ENCODE measurements at regions not wholly inside any gene's neighbourhood (a gene's known extent, or its start where the extent isn't known, plus 50 kb on each side); places are given as distances from the start of the nearest gene placed in this dataset.

DNA sequence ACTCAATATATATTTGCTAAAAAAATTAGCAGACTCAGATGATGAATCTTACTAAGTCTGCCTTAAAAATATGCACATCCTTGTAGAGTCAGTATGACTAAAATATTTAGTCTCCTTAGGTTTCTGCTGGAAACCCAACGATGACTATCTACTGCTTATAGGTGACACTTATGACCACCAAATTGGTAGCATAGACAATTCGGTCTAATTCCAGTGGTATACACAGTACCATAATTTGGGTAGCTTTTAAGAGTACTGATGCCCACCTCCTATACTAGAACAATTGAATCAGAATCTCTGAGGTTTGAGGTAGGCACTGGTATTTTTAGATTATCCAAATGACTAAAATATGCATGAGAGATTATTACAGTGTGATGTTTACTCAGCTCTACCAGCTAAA lies 740.8 kb upstream of the ZEB2 start:
- H3K9me3 Mint-ChIP-seq (ENCODE audit: unreplicated experiment): peaks cover 9% of the 10 kb centered on the region
- H3K4me1 Mint-ChIP-seq (ENCODE audit: unreplicated experiment): peaks cover 1% of the 10 kb centered on the region
- TF ChIP-seq, protein P1, sequence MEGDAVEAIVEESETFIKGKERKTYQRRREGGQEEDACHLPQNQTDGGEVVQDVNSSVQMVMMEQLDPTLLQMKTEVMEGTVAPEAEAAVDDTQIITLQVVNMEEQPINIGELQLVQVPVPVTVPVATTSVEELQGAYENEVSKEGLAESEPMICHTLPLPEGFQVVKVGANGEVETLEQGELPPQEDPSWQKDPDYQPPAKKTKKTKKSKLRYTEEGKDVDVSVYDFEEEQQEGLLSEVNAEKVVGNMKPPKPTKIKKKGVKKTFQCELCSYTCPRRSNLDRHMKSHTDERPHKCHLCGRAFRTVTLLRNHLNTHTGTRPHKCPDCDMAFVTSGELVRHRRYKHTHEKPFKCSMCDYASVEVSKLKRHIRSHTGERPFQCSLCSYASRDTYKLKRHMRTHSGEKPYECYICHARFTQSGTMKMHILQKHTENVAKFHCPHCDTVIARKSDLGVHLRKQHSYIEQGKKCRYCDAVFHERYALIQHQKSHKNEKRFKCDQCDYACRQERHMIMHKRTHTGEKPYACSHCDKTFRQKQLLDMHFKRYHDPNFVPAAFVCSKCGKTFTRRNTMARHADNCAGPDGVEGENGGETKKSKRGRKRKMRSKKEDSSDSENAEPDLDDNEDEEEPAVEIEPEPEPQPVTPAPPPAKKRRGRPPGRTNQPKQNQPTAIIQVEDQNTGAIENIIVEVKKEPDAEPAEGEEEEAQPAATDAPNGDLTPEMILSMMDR (IDR thresholded peaks at IDR 0.05): no peak
- peaks cover 5% of the 10 kb centered on the region for H3K36me3 Mint-ChIP-seq (ENCODE audit: unreplicated experiment)
- no peak overlapping the region for H3K4me3 Mint-ChIP-seq (ENCODE audit: unreplicated experiment)
- no peak for DNase-seq (ENCODE audit: extremely low spot score, unreplicated experiment)
- no peak overlapping the region for H3K27ac Mint-ChIP-seq (ENCODE audit: unreplicated experiment)
- H3K27me3 Mint-ChIP-seq (ENCODE audit: unreplicated experiment): no peaks in the 10 kb centered on the region

DNA sequence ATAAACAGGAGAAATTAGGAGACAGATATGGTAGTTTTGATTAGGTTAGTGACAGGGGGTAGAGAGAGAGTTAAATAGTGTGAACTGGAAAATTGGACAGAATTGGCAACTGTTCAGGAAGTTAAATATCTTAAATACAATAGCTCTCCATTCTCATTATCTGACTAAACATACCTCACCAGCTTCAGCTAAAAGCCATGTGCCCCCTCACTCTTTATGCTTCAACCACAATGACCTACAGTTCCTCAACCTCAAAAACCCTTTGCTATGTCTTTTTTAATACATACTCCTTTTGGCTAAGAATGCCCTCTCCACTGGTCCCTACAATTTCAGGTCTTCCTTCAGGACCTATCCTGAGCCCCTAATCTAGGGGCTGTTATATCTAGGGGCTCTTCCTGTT lies 740.2 kb upstream of the ZEB2 start:
- DNase-seq (ENCODE audit: extremely low spot score, unreplicated experiment): no peak
- H3K9me3 Mint-ChIP-seq (ENCODE audit: unreplicated experiment): peaks cover 9% of the 10 kb centered on the region
- H3K36me3 Mint-ChIP-seq (ENCODE audit: unreplicated experiment): peaks cover 5% of the 10 kb centered on the region
- no peaks in the 10 kb centered on the region for H3K27me3 Mint-ChIP-seq (ENCODE audit: unreplicated experiment)
- peaks cover 1% of the 10 kb centered on the region for H3K4me1 Mint-ChIP-seq (ENCODE audit: unreplicated experiment)
- H3K4me3 Mint-ChIP-seq (ENCODE audit: unreplicated experiment): no peak overlapping the region
- TF ChIP-seq, protein P1 (IDR thresholded peaks at IDR 0.05): no peak
- no peak overlapping the region for H3K27ac Mint-ChIP-seq (ENCODE audit: unreplicated experiment)

DNA sequence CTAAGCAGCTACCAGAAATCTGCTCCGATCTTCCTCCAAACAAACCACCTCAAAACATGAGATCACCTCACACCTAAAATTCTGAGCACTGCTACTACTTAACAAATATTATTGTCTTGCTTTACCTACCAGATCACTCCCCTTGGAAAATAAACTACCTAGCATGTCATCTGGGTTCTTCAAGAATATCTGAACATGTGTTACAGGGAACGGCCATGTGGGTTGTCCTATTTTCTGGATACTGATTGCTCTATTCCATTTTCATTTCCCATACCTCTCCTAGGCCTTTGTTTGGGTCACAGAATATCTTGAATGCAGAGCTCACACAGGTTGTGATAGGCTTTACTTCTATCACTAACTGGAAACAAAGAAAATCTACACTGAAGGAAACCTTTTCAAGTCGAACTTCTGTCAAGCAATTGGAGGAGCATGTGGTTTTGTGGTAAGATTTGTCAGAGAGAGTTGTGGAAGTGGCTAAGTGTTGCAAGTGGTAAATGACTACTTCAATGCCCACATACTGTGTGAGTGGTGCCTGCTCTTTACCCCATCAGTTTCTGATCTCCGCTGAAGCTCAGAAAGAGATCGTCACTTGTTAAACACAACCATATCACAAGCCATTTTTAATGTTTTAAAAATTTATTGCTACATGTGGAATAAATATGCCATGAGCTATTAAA lies 739.1 kb upstream of the ZEB2 start:
- DNase-seq (ENCODE audit: extremely low spot score, unreplicated experiment): no peak
- Mint-ChIP-seq H3K4me1 (ENCODE audit: unreplicated experiment) (peaks cover 1% of the 10 kb centered on the region), H3K27me3 (ENCODE audit: unreplicated experiment) (no peaks in the 10 kb centered on the region), H3K36me3 (ENCODE audit: unreplicated experiment) (peaks cover 5% of the 10 kb centered on the region), H3K27ac (ENCODE audit: unreplicated experiment) (no peak overlapping the region), H3K4me3 (ENCODE audit: unreplicated experiment) (no peak overlapping the region), H3K9me3 (ENCODE audit: unreplicated experiment) (peaks cover 9% of the 10 kb centered on the region)
- TF ChIP-seq, protein P1 (IDR thresholded peaks at IDR 0.05): no peak

DNA sequence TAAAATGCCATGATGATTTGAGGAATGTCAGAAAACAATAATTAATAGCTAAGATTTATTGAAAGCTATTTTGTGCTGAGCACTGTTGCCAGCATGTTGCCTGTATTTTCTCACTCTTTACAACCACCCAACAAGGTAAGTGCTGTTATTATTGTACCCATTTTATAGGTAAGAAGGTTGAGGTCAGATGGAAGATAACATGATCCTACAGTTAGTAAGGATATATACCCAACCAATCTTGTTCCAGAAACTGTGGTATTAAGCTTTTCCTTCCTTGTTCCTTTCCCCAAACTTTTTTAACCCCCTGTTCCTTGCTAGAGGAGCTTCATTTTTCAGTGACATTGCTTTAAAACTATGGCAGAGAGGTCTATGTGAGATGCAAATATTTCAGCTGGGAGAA lies 738.0 kb upstream of the ZEB2 start:
- no peak overlapping the region for H3K4me3 Mint-ChIP-seq (ENCODE audit: unreplicated experiment)
- H3K9me3 Mint-ChIP-seq (ENCODE audit: unreplicated experiment): peaks cover 9% of the 10 kb centered on the region
- H3K4me1 Mint-ChIP-seq (ENCODE audit: unreplicated experiment): peaks cover 1% of the 10 kb centered on the region
- H3K27me3 Mint-ChIP-seq (ENCODE audit: unreplicated experiment): no peaks in the 10 kb centered on the region
- peaks cover 5% of the 10 kb centered on the region for H3K36me3 Mint-ChIP-seq (ENCODE audit: unreplicated experiment)
- H3K27ac Mint-ChIP-seq (ENCODE audit: unreplicated experiment): no peak overlapping the region
- TF ChIP-seq, protein P1 (IDR thresholded peaks at IDR 0.05): no peak
- no peak for DNase-seq (ENCODE audit: extremely low spot score, unreplicated experiment)

DNA sequence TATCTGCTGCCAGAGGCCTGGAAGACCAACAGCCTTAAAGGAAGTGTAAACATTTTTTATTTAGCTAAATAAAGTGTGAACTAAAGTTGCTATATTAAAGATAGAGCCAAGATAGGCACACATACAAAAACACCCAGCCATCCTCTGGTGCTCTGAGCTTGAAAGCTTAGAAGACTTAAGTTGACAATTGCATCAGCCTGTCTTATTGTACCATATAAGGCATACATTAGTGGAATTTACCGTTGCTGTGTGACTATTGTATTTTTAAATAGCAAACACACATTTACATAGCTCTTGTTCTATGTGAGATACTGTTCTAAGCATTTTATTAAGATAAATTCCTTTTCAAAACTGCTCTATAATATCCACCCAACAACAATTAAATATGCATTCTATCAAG lies 736.6 kb upstream of the ZEB2 start:
- Mint-ChIP-seq H3K4me1 (ENCODE audit: unreplicated experiment) (peaks cover 1% of the 10 kb centered on the region), H3K9me3 (ENCODE audit: unreplicated experiment) (peaks cover 9% of the 10 kb centered on the region), H3K27me3 (ENCODE audit: unreplicated experiment) (no peaks in the 10 kb centered on the region), H3K36me3 (ENCODE audit: unreplicated experiment) (peaks cover 5% of the 10 kb centered on the region), H3K4me3 (ENCODE audit: unreplicated experiment) (no peak overlapping the region), H3K27ac (ENCODE audit: unreplicated experiment) (no peak overlapping the region)
- TF ChIP-seq, protein P1 (IDR thresholded peaks at IDR 0.05): no peak
- DNase-seq (ENCODE audit: extremely low spot score, unreplicated experiment): no peak

Data from osteocyte (in vitro differentiated cells).